GM23338 (cell line): ENCODE measurements at regions not wholly inside any gene's neighbourhood (a gene's known extent, or its start where the extent isn't known, plus 50 kb on each side); places are given as distances from the start of the nearest gene placed in this dataset.

ENCODE experiments used
- ATAC-seq: fragments of 200-7000 bp; cut with Tn5 transposase; 3 replicates; pipeline ENCODE4 v1.9.1; 2020
- DNase-seq: peaks from one replicate; pipeline ENCODE4 v3.0.0-alpha.2; 2015; ENCODE audit warnings: low spot score
- H2AFZ ChIP-seq: fragments of 200-600 bp; sonication (generic); 2 replicates; pipeline ENCODE4 v1.8.0; 2016; ENCODE audit warnings: antibody characterized with exemption, mild to moderate bottlenecking, moderate library complexity
- H3F3A ChIP-seq: fragments of 200-600 bp; sonication (generic); replicated peaks from 2 replicates; pipeline ENCODE4 v1.8.0; 2017; ENCODE audit warnings: antibody characterized with exemption, mixed run types, low read depth
- H3K27ac ChIP-seq: fragments of 200-600 bp; sonication (generic); 2 replicates; pipeline ENCODE4 v1.6.1; 2016; ENCODE audit warnings: low read depth
- H3K27me3 ChIP-seq: fragments of 200-600 bp; sonication (generic); 2 replicates; pipeline ENCODE4 v1.8.0; 2016; ENCODE audit warnings: mild to moderate bottlenecking, mixed run types, moderate library complexity; ENCODE audit not compliant: insufficient read depth
- H3K36me3 ChIP-seq: fragments of 200-600 bp; sonication (generic); 2 replicates; pipeline ENCODE4 v1.8.0; 2016; ENCODE audit warnings: mild to moderate bottlenecking; ENCODE audit not compliant: insufficient read depth
- H3K4me1 ChIP-seq: fragments of 200-600 bp; sonication (generic); 2 replicates; pipeline ENCODE4 v1.8.0; 2016; ENCODE audit warnings: mild to moderate bottlenecking, moderate library complexity; ENCODE audit not compliant: insufficient read depth
- H3K4me2 ChIP-seq: fragments of 200-600 bp; sonication (generic); 2 replicates; pipeline ENCODE4 v1.7.1; 2017; ENCODE audit warnings: mixed run types
- H3K4me3 ChIP-seq: fragments of 200-600 bp; sonication (generic); 2 replicates; pipeline ENCODE4 v1.6.1; 2016; ENCODE audit warnings: mixed run types
- H3K79me2 ChIP-seq: fragments of 200-600 bp; sonication (generic); replicated peaks from 2 replicates; pipeline ENCODE4 v1.8.0; 2017; ENCODE audit warnings: mild to moderate bottlenecking; ENCODE audit not compliant: insufficient read depth
- H3K9me2 ChIP-seq: fragments of 200-600 bp; sonication (generic); 2 replicates; pipeline ENCODE4 v1.8.0; 2017; ENCODE audit not compliant: insufficient read depth
- H4K20me1 ChIP-seq: fragments of 200-600 bp; sonication (generic); replicated peaks from 2 replicates; pipeline ENCODE4 v1.8.0; 2017; ENCODE audit warnings: mild to moderate bottlenecking; ENCODE audit not compliant: insufficient read depth
- H3K27ac Mint-ChIP-seq: 2 replicates; pipeline ENCODE4 v1.8.0; 2020; ENCODE audit warnings: inconsistent platforms, mild to moderate bottlenecking, moderate library complexity, mixed read lengths
- H3K27me3 Mint-ChIP-seq: 3 replicates; pipeline ENCODE4 v1.8.0; 2022; ENCODE audit warnings: low read depth, mild to moderate bottlenecking, moderate library complexity, mixed read lengths, inconsistent platforms; ENCODE audit not compliant: insufficient read depth, poor library complexity
- H3K36me3 Mint-ChIP-seq: 3 replicates; pipeline ENCODE4 v1.8.0; 2021; ENCODE audit warnings: low read depth, mild to moderate bottlenecking, inconsistent platforms, moderate library complexity, mixed read lengths
- H3K4me1 Mint-ChIP-seq: 3 replicates; pipeline ENCODE4 v1.8.0; 2020; ENCODE audit warnings: mild to moderate bottlenecking, inconsistent platforms, mixed read lengths
- H3K4me3 Mint-ChIP-seq: 3 replicates; pipeline ENCODE4 v1.8.0; 2021; ENCODE audit warnings: moderate library complexity, mild to moderate bottlenecking, inconsistent platforms, mixed read lengths
- H3K9me3 Mint-ChIP-seq: 3 replicates; pipeline ENCODE4 v1.8.0; 2020; ENCODE audit warnings: moderate library complexity, mild to moderate bottlenecking, inconsistent platforms, mixed read lengths
- JUNB ChIP-seq: IDR thresholded peaks from one replicate; pipeline ENCODE4 v1.6.1; 2016; ENCODE audit warnings: antibody characterized with exemption; ENCODE audit not compliant: unreplicated experiment
- NANOG ChIP-seq: IDR thresholded peaks from 2 replicates; pipeline ENCODE4 v1.6.1; 2016; ENCODE audit warnings: antibody characterized with exemption, borderline replicate concordance
- POLR2AphosphoS5 ChIP-seq: IDR thresholded peaks from 2 replicates; pipeline ENCODE4 v1.6.1; 2016; ENCODE audit warnings: antibody characterized with exemption, low read depth
- REST ChIP-seq: IDR thresholded peaks from one replicate; pipeline ENCODE4 v1.6.1; 2018; ENCODE audit warnings: antibody characterized with exemption; ENCODE audit not compliant: unreplicated experiment
- TF ChIP-seq, protein P1 (sequence below), 2 experiments: fragments of 200-600 bp in 1 of 2; sonication (generic) in 1 of 2; conservative IDR thresholded peaks; 2 replicates each; pipeline versions ENCODE4 v1.5.1 to v1.6.1; 2016 to 2017; ENCODE audit warnings: antibody characterized with exemption in 2 of 2, low read depth in 2 of 2, mild to moderate bottlenecking in 2 of 2, moderate library complexity in 1 of 2
- TF ChIP-seq, protein P2 (sequence below): fragments of 250-450 bp; sonication (Bioruptor Pico); IDR thresholded peaks from 2 replicates; pipeline ENCODE4 v1.5.0; 2020; ENCODE audit warnings: mild to moderate bottlenecking, moderate library complexity

DNA sequence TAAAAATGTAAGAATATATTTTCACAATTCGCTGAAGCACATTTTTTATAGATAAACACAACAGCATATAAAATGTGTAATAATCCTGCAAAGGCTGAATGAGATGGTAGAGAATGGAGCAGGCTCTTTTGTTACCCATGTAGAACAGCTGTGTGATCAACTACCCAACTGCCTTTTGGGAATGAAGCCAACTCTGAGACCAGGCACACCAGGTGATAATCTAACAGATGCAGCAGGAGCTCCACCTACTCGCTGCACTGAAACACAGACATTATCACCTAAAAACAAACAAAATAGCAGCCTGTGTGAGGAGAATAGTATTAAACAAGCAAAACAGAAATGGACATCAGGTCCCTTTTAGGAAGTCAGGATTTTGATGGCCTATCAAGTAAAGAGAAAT, 183.3 kb downstream of the CCDC59 start:
- Mint-ChIP-seq H3K36me3 (no peaks in the 10 kb centered on the region), H3K9me3 (no peaks in the 10 kb centered on the region), H3K4me1 (peaks cover 14% of the 10 kb centered on the region; the same call in 2 of the 3 replicates), H3K4me3 (no peak overlapping the region), H3K27ac (no peak overlapping the region), H3K27me3 (no peaks in the 10 kb centered on the region)
- no peaks in the 10 kb centered on the region for H3F3A ChIP-seq
- H3K4me2 ChIP-seq = no peak overlapping the region
- H2AFZ ChIP-seq = no peak overlapping the region
- no peaks in the 10 kb centered on the region for H3K36me3 ChIP-seq
- H3K27me3 ChIP-seq = no peaks in the 10 kb centered on the region
- no peaks in the 10 kb centered on the region for H4K20me1 ChIP-seq
- peaks cover 8% of the 10 kb centered on the region for H3K4me1 ChIP-seq
- H3K9me2 ChIP-seq = no peaks in the 10 kb centered on the region
- no peak overlapping the region for H3K4me3 ChIP-seq
- TF ChIP-seq, protein P1, sequence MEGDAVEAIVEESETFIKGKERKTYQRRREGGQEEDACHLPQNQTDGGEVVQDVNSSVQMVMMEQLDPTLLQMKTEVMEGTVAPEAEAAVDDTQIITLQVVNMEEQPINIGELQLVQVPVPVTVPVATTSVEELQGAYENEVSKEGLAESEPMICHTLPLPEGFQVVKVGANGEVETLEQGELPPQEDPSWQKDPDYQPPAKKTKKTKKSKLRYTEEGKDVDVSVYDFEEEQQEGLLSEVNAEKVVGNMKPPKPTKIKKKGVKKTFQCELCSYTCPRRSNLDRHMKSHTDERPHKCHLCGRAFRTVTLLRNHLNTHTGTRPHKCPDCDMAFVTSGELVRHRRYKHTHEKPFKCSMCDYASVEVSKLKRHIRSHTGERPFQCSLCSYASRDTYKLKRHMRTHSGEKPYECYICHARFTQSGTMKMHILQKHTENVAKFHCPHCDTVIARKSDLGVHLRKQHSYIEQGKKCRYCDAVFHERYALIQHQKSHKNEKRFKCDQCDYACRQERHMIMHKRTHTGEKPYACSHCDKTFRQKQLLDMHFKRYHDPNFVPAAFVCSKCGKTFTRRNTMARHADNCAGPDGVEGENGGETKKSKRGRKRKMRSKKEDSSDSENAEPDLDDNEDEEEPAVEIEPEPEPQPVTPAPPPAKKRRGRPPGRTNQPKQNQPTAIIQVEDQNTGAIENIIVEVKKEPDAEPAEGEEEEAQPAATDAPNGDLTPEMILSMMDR (conservative IDR thresholded peaks at IDR 0.05; ENCODE audit: low read depth in 2 of 2) = peak in 1 of 2 experiments; percentile 40; a peak in 2 of 4 replicates
- no peak for TF ChIP-seq NANOG
- H3K27ac ChIP-seq = no peak overlapping the region
- DNase-seq (peak; percentile 14), ATAC-seq (peak; percentile 36; the same call in 2 of the 3 replicates)
- H3K79me2 ChIP-seq = no peaks in the 10 kb centered on the region

DNA sequence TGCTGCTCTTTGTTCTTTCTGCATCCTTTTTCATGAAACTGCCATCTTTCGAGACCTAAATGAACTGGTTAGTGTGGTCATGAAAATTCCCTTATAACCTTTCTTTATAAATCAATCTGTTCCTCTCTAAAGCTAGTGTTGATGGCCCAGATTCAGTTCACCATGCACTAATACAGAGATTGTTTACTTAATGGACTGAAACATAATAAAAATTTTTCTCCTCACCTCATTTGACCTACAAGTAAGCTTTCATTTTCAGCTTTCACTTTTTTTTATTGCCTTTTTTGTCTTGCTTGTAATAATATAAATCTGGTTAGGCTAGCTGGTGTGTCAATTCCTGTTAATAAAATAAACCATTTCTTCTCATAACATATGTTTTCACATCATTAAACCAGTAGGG, 183.8 kb downstream of the CCDC59 start:
- no peak overlapping the region for H3K4me3 Mint-ChIP-seq
- H3K27me3 ChIP-seq = no peaks in the 10 kb centered on the region
- H3K79me2 ChIP-seq = no peaks in the 10 kb centered on the region
- no peak for ATAC-seq
- H3K27me3 Mint-ChIP-seq = no peaks in the 10 kb centered on the region
- H3K36me3 ChIP-seq = no peaks in the 10 kb centered on the region
- no peak overlapping the region for H3K27ac ChIP-seq
- H3K4me2 ChIP-seq = no peak overlapping the region
- H3K4me3 ChIP-seq = no peak overlapping the region
- no peaks in the 10 kb centered on the region for H3K9me3 Mint-ChIP-seq
- H3K9me2 ChIP-seq = no peaks in the 10 kb centered on the region
- no peak for DNase-seq
- H3K36me3 Mint-ChIP-seq = no peaks in the 10 kb centered on the region
- H3F3A ChIP-seq = no peaks in the 10 kb centered on the region
- H3K4me1 Mint-ChIP-seq = peaks cover 14% of the 10 kb centered on the region; the same call in 2 of the 3 replicates
- H4K20me1 ChIP-seq = no peaks in the 10 kb centered on the region
- no peak overlapping the region for H3K27ac Mint-ChIP-seq
- no peak overlapping the region for H2AFZ ChIP-seq
- peaks cover 8% of the 10 kb centered on the region for H3K4me1 ChIP-seq
- no peak for TF ChIP-seq JUNB
- no peak for TF ChIP-seq POLR2AphosphoS5
- TF ChIP-seq NANOG = no peak
- TF ChIP-seq, protein P1 (conservative IDR thresholded peaks at IDR 0.05; ENCODE audit: low read depth in 2 of 2) = no peak
- TF ChIP-seq REST = no peak
- TF ChIP-seq, protein P2, sequence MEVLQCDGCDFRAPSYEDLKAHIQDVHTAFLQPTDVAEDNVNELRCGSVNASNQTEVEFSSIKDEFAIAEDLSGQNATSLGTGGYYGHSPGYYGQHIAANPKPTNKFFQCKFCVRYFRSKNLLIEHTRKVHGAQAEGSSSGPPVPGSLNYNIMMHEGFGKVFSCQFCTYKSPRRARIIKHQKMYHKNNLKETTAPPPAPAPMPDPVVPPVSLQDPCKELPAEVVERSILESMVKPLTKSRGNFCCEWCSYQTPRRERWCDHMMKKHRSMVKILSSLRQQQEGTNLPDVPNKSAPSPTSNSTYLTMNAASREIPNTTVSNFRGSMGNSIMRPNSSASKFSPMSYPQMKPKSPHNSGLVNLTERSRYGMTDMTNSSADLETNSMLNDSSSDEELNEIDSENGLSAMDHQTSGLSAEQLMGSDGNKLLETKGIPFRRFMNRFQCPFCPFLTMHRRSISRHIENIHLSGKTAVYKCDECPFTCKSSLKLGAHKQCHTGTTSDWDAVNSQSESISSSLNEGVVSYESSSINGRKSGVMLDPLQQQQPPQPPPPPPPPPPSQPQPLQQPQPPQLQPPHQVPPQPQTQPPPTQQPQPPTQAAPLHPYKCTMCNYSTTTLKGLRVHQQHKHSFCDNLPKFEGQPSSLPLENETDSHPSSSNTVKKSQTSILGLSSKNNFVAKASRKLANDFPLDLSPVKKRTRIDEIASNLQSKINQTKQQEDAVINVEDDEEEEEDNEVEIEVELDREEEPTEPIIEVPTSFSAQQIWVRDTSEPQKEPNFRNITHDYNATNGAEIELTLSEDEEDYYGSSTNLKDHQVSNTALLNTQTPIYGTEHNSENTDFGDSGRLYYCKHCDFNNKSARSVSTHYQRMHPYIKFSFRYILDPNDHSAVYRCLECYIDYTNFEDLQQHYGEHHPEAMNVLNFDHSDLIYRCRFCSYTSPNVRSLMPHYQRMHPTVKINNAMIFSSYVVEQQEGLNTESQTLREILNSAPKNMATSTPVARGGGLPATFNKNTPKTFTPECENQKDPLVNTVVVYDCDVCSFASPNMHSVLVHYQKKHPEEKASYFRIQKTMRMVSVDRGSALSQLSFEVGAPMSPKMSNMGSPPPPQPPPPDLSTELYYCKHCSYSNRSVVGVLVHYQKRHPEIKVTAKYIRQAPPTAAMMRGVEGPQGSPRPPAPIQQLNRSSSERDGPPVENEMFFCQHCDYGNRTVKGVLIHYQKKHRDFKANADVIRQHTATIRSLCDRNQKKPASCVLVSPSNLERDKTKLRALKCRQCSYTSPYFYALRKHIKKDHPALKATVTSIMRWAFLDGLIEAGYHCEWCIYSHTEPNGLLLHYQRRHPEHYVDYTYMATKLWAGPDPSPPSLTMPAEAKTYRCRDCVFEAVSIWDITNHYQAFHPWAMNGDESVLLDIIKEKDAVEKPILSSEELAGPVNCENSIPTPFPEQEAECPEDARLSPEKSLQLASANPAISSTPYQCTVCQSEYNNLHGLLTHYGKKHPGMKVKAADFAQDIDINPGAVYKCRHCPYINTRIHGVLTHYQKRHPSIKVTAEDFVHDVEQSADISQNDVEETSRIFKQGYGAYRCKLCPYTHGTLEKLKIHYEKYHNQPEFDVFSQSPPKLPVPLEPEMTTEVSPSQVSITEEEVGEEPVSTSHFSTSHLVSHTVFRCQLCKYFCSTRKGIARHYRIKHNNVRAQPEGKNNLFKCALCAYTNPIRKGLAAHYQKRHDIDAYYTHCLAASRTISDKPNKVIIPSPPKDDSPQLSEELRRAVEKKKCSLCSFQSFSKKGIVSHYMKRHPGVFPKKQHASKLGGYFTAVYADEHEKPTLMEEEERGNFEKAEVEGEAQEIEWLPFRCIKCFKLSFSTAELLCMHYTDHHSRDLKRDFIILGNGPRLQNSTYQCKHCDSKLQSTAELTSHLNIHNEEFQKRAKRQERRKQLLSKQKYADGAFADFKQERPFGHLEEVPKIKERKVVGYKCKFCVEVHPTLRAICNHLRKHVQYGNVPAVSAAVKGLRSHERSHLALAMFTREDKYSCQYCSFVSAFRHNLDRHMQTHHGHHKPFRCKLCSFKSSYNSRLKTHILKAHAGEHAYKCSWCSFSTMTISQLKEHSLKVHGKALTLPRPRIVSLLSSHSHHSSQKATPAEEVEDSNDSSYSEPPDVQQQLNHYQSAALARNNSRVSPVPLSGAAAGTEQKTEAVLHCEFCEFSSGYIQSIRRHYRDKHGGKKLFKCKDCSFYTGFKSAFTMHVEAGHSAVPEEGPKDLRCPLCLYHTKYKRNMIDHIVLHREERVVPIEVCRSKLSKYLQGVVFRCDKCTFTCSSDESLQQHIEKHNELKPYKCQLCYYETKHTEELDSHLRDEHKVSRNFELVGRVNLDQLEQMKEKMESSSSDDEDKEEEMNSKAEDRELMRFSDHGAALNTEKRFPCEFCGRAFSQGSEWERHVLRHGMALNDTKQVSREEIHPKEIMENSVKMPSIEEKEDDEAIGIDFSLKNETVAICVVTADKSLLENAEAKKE (CRISPR knock-in tag) = no peak
